ENCODE measurements at regions not wholly inside any gene's neighbourhood (a gene's known extent, or its start where the extent isn't known, plus 50 kb on each side); places are given as distances from the start of the nearest gene placed in this dataset.
"Not testable (repeated sequence)": the region's sequence is repeated elsewhere in the genome, so short reads cannot be mapped to it uniquely, and the experiment has no call there.

- POLR2A ChIA-PET, result no interaction called here
- no peak for DNase-seq (ENCODE audit: low read depth)
- CTCF ChIA-PET, result no interaction called here
- no peaks in the 10 kb centered on the region for H3K36me3 ChIP-seq (ENCODE audit: control insufficient read depth, insufficient read depth, low read length)
- no peaks in the 10 kb centered on the region for H3K27me3 ChIP-seq (ENCODE audit: control insufficient read depth, insufficient read depth, low read length)
- H3K4me3 ChIP-seq (ENCODE audit: low read depth, low read length), result no peak overlapping the region
- TF ChIP-seq CTCF (IDR thresholded peaks at IDR 0.05; ENCODE audit: insufficient read depth, low read depth, low read length), result no peak
These were observed 83.2 kb upstream of the TNRC6B start for GRCh38 chr22:40094485-40094884.

GRCh38 chr22:40099887-40100286, 77.8 kb upstream of the TNRC6B start:
- POLR2A ChIA-PET, result not testable (repeated sequence)

GRCh38 chr22:40105755-40106154, 72.0 kb upstream of the TNRC6B start:
- no peaks in the 10 kb centered on the region for H3K27me3 ChIP-seq (ENCODE audit: control insufficient read depth, insufficient read depth, low read length)
- ChIA-PET CTCF (no interaction called here), POLR2A (no interaction called here)
- no peaks in the 10 kb centered on the region for H3K36me3 ChIP-seq (ENCODE audit: control insufficient read depth, insufficient read depth, low read length)
- TF ChIP-seq CTCF (IDR thresholded peaks at IDR 0.05; ENCODE audit: insufficient read depth, low read depth, low read length), result no peak
- H3K4me3 ChIP-seq (ENCODE audit: low read depth, low read length), result no peak overlapping the region
- DNase-seq (ENCODE audit: low read depth), result no peak

More at GRCh38 chr22:40099887-40100286, 77.8 kb upstream of the TNRC6B start:
- H3K4me3 ChIP-seq (ENCODE audit: low read depth, low read length); H3K27me3 ChIP-seq (ENCODE audit: control insufficient read depth, insufficient read depth, low read length); CTCF ChIA-PET; DNase-seq (ENCODE audit: low read depth); H3K36me3 ChIP-seq (ENCODE audit: control insufficient read depth, insufficient read depth, low read length): not testable (repeated sequence)

- no peak for DNase-seq (ENCODE audit: low read depth)
- no peak for TF ChIP-seq CTCF (IDR thresholded peaks at IDR 0.05; ENCODE audit: insufficient read depth, low read depth, low read length)
- CTCF ChIA-PET, result interaction anchor here (0.6 to 1.1 kb wide), 2 partner anchors 146 to 572 kb away, joined by 3 read pairs; no protein-coding TSS in a partner anchor
- Histone ChIP-seq H3K4me3 (ENCODE audit: low read depth, low read length) (peak overlapping the region; percentile 1), H3K27me3 (ENCODE audit: control insufficient read depth, insufficient read depth, low read length) (no peaks in the 10 kb centered on the region; the same call in 1 of the 2 replicates), H3K36me3 (ENCODE audit: control insufficient read depth, insufficient read depth, low read length) (no peaks in the 10 kb centered on the region)
- POLR2A ChIA-PET, result no interaction called here
These were observed 70.5 kb upstream of the TNRC6B start for GRCh38 chr22:40107244-40107643.

GRCh38 chr22:40107851-40108378, 69.8 kb upstream of the TNRC6B start:
- ChIA-PET CTCF (interaction anchor here (0.8 to 1.1 kb wide), 3 partner anchors 9 to 573 kb away, joined by 3 to 4 read pairs (median 3); no protein-coding TSS in a partner anchor), POLR2A (no interaction called here)
- Histone ChIP-seq H3K36me3 (ENCODE audit: control insufficient read depth, insufficient read depth, low read length) (no peaks in the 10 kb centered on the region), H3K4me3 (ENCODE audit: low read depth, low read length) (peak overlapping the region; percentile 1), H3K27me3 (ENCODE audit: control insufficient read depth, insufficient read depth, low read length) (no peaks in the 10 kb centered on the region; the same call in 1 of the 2 replicates)
- TF ChIP-seq CTCF (IDR thresholded peaks at IDR 0.05; ENCODE audit: insufficient read depth, low read depth, low read length), result peak; percentile 19; the same call in 1 of the 2 replicates
- peak; percentile 38 for DNase-seq (ENCODE audit: low read depth)

GRCh38 chr22:40108396-40108795, 69.3 kb upstream of the TNRC6B start:
- Histone ChIP-seq H3K36me3 (ENCODE audit: control insufficient read depth, insufficient read depth, low read length) (no peaks in the 10 kb centered on the region), H3K27me3 (ENCODE audit: control insufficient read depth, insufficient read depth, low read length) (no peaks in the 10 kb centered on the region; the same call in 1 of the 2 replicates), H3K4me3 (ENCODE audit: low read depth, low read length) (no peak overlapping the region; the same call in 1 of the 2 replicates)
- POLR2A ChIA-PET, result no interaction called here
- CTCF ChIA-PET, result interaction anchor here (0.8 to 1.5 kb wide), 4 partner anchors 10 to 573 kb away, joined by 3 to 4 read pairs (median 3); no protein-coding TSS in a partner anchor
- DNase-seq (ENCODE audit: low read depth), result no peak
- no peak for TF ChIP-seq CTCF (IDR thresholded peaks at IDR 0.05; ENCODE audit: insufficient read depth, low read depth, low read length)

- DNase-seq (ENCODE audit: low read depth); H3K4me3 ChIP-seq (ENCODE audit: low read depth, low read length); H3K27me3 ChIP-seq (ENCODE audit: control insufficient read depth, insufficient read depth, low read length); H3K36me3 ChIP-seq (ENCODE audit: control insufficient read depth, insufficient read depth, low read length); POLR2A ChIA-PET: not testable (repeated sequence)
- CTCF ChIA-PET, result interaction anchor here (0.8 to 1.5 kb wide), 2 partner anchors 10 to 14 kb away, joined by 3 to 4 read pairs; no protein-coding TSS in a partner anchor
These were observed 68.8 kb upstream of the TNRC6B start for GRCh38 chr22:40108926-40109325.

Measured in BJ (cell line).